ENCODE measurements at regions not wholly inside any gene's neighbourhood (a gene's known extent, or its start where the extent isn't known, plus 50 kb on each side); places are given as distances from the start of the nearest gene placed in this dataset.
A peak's percentile ranks its signal among the peaks of the same experiment; 100 is the strongest.

DNA sequence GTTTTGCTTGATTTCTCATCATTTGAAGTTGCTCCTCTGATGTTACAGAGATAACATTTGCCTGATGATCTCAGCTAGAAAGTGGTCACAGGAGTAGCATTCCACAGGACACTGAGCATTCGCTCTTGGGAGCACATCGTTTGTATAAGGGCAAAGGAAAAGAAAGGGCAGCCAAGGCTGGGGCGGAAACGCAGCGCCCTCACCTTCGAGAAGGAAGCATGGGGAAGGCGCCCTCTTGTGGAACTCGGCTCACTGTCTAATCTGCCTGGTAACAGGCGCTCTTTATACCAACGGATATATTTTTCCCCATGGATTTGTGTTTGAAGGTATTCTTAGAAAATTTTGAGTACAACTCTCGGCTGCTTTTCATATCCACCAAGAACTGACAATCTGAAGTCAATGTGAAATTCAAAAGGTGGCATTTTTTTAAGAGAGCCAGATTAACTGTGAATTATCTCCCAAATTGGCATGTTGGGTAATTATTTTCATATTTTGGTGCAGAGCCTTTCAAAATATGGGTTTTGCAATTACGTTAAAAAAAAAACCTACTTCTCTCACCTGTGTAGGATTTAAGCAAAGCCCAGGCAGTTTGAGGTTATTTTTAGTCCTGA lies 172.7 kb downstream of the CAND1 start:
- intact Hi-C loops (cut with DNase I), result loop anchor here (1.0 kb wide), 1 partner anchor 86 kb away; no protein-coding TSS in a partner anchor
- Histone ChIP-seq H3K4me1 (peaks cover 4% of the 10 kb centered on the region in 2 donors), H3K36me3 (no peaks in the 10 kb centered on the region), H3K4me3 (no peak overlapping the region), H3K9me3 (no peaks in the 10 kb centered on the region), H3K27ac (peak overlapping the region in 1 of 2 donors; percentile 8), H3K27me3 (no peaks in the 10 kb centered on the region)
- DNase-seq (ENCODE audit: low spot score in 2 of 2), result peak in 1 of 2 donors; percentile 90
- TF ChIP-seq, protein P1, sequence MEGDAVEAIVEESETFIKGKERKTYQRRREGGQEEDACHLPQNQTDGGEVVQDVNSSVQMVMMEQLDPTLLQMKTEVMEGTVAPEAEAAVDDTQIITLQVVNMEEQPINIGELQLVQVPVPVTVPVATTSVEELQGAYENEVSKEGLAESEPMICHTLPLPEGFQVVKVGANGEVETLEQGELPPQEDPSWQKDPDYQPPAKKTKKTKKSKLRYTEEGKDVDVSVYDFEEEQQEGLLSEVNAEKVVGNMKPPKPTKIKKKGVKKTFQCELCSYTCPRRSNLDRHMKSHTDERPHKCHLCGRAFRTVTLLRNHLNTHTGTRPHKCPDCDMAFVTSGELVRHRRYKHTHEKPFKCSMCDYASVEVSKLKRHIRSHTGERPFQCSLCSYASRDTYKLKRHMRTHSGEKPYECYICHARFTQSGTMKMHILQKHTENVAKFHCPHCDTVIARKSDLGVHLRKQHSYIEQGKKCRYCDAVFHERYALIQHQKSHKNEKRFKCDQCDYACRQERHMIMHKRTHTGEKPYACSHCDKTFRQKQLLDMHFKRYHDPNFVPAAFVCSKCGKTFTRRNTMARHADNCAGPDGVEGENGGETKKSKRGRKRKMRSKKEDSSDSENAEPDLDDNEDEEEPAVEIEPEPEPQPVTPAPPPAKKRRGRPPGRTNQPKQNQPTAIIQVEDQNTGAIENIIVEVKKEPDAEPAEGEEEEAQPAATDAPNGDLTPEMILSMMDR (IDR thresholded peaks at IDR 0.05), result peak; percentile 61 to 85 (median 79)

- H3K27me3 ChIP-seq, result no peaks in the 10 kb centered on the region
- intact Hi-C loops (cut with DNase I), result no loop called here
- no peak for DNase-seq (ENCODE audit: low spot score in 2 of 2)
- no peaks in the 10 kb centered on the region for H3K36me3 ChIP-seq
- H3K4me3 ChIP-seq, result no peak overlapping the region
- H3K4me1 ChIP-seq, result peaks cover 4% of the 10 kb centered on the region in 2 donors
- TF ChIP-seq, protein P1 (IDR thresholded peaks at IDR 0.05), result no peak
- no peaks in the 10 kb centered on the region for H3K9me3 ChIP-seq
- H3K27ac ChIP-seq, result no peak overlapping the region
Measured at GRCh38 chr12:67442347-67442841, 173.2 kb downstream of the CAND1 start.

DNA sequence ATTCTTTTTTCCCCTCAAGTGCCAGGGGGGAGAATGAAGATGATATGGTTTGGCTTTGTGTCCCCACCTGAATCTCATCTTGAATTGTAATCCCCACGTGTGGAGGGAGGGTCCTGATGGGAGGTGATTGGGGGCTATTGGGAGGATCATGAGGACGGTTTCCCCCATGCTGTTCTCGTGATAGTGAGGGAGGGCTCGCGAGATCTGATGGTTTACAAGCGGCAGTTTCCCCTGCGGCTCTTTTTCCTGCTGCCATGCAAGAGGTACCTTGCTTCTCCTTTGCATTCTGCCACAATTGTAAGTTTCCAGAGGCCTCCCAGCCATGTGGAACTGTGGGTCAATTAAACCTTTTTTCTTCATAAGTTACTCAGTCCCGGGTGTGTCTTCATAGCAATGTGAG lies 173.7 kb downstream of the CAND1 start:
- Histone ChIP-seq H3K27me3 (no peaks in the 10 kb centered on the region), H3K9me3 (no peaks in the 10 kb centered on the region), H3K27ac (no peak overlapping the region), H3K4me1 (peaks cover 4% of the 10 kb centered on the region in 2 donors), H3K4me3 (no peak overlapping the region), H3K36me3 (no peaks in the 10 kb centered on the region)
- intact Hi-C loops (cut with DNase I), result no loop called here
- DNase-seq (ENCODE audit: low spot score in 2 of 2), result no peak
- TF ChIP-seq, protein P1 (IDR thresholded peaks at IDR 0.05), result no peak

GRCh38 chr12:67444542-67444941 lies 175.4 kb downstream of the CAND1 start:
- Histone ChIP-seq H3K4me1 (peaks cover 4% of the 10 kb centered on the region in 2 donors), H3K9me3 (no peaks in the 10 kb centered on the region), H3K4me3 (no peak overlapping the region), H3K27ac (no peak overlapping the region), H3K27me3 (no peaks in the 10 kb centered on the region), H3K36me3 (no peaks in the 10 kb centered on the region)
- DNase-seq (ENCODE audit: low spot score in 2 of 2), result no peak
- intact Hi-C loops (cut with DNase I), result no loop called here
- TF ChIP-seq, protein P1 (IDR thresholded peaks at IDR 0.05), result no peak

- Histone ChIP-seq H3K27ac (no peak overlapping the region), H3K4me1 (peaks cover 4% of the 10 kb centered on the region in 2 donors), H3K27me3 (no peaks in the 10 kb centered on the region), H3K9me3 (no peaks in the 10 kb centered on the region), H3K4me3 (no peak overlapping the region), H3K36me3 (no peaks in the 10 kb centered on the region)
- TF ChIP-seq, protein P1 (IDR thresholded peaks at IDR 0.05), result no peak
- intact Hi-C loops (cut with DNase I), result no loop called here
- DNase-seq (ENCODE audit: low spot score in 2 of 2), result no peak
Measured at GRCh38 chr12:67446716-67447115, 177.6 kb downstream of the CAND1 start.
